ENCODE measurements at regions not wholly inside any gene's neighbourhood (a gene's known extent, or its start where the extent isn't known, plus 50 kb on each side); places are given as distances from the start of the nearest gene placed in this dataset.

GRCh38 chr3:77898621-77899020 lies 858.7 kb downstream of the ROBO2 start:
- no peak for TF ChIP-seq CTCF (IDR thresholded peaks at IDR 0.05 in 8 of 11, conservative IDR thresholded peaks at IDR 0.05 in 3 of 11)
- no peak for TF ChIP-seq POLR2AphosphoS5 (IDR thresholded peaks at IDR 0.05)
- TF ChIP-seq POLR2A (IDR thresholded peaks at IDR 0.05) = no peak
